Head of caudate nucleus (tissue), 42 donors: ENCODE measurements at regions not wholly inside any gene's neighbourhood (a gene's known extent, or its start where the extent isn't known, plus 50 kb on each side); places are given as distances from the start of the nearest gene placed in this dataset.
"Not testable (repeated sequence)": the region's sequence is repeated elsewhere in the genome, so short reads cannot be mapped to it uniquely, and the experiment has no call there.

Experiments
- DNase-seq, 42 donors: peaks; one replicate each; pipeline versions ENCODE4 v3.0.0 to v3.0.0-alpha.2; 2020 to 2021; ENCODE audit warnings: mixed read lengths in 7 of 42
- intact Hi-C: fragments of 100-400 bp; cut with DNase I; formaldehyde crosslinking; loops from one replicate; pipeline ENCODE4 v1.15.0; 2022

DNA sequence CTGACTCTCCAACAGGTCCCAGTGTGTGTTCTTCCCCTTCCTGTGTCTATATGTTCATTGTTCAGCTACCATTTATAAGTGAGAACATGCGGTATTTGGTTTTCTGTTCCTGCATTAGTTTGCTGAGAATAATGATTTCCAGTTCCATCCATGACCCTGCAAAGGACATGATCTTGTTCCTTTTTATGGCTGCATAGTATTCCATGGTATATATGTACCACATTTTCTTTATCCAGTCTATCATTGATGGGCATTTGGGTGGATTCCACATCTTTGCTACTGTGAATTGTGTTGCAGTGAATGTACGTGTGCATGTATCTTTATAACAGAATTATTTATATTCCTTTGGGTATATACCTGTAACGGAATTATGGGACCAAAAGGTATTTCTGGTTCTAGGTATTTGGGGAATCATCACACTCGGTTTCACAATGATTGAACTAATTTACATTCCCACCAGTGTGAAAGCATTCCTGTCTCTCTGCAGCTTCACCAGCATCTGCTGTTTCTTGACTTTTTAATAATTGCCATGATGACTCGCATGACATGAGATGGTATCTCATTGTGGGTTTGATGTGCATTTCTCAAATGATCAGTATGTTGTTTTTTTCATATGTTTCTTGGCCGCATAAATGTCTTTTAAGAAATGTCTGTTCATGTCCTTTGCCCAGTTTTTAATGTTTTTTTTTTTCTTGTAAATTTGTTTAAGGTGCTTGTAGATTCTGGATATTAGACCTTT lies 60.2 kb downstream of the LSMEM1 start:
- DNase-seq = no peak
- intact Hi-C loops = no loop called here

DNA sequence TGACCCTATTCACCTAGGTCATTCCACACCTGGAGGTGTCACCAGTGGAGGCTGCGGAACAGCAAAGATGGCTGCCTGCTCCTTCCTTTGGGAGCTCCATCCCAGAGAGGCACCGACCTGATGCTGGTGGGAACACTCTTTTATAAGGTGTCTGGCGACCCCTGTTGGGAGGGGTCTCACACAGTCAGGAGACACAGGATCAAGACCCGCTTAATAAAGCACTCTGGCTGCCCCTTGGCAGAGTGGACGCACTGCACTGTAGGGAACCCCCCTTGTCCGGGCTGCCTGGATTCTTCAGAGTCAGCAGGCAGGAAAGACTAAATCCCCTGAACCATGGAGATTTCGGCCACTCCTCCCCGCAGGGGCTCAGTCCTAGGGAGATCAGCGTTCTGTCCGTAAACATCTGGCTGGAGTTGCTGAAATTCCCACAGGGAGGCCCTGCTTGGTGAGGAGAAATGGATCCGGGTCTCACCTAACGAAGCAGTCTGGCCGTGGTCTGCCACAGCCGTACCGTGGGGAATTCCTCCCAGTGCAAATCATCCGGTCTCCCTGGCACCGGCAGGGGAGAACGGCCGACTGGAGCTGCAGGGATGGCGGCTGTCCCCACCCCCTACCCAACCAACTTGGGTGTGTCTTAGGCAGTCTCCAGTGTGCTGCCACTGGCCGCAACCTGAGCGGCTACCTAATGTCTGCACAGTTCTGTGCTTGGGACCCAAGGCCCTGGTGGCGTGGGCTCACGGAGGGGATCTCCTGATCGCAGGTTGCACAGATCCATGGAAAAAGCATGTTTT lies 66.1 kb downstream of the LSMEM1 start:
- DNase-seq = no peak
- intact Hi-C loops = no loop called here

DNA sequence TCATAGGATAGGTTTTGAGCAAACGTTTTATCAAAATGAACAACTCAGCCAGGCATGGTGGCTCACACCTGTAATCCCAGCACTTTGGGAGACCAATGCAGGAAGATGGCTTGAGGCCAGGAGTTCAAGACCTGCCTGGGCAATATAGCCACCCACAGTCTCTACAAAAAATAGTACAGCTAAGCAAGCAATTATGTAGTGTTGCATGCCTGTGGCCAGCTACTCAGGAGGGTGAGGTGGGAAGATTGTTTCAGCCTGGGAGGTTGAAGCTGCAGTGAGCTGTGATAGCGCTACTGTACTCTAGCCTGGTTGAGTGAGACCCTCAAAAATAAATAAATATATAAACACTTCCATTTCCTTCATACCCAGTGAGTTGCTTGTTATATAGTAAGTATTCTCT lies 67.1 kb downstream of the LSMEM1 start:
- intact Hi-C loops = no loop called here
- DNase-seq = no peak

DNA sequence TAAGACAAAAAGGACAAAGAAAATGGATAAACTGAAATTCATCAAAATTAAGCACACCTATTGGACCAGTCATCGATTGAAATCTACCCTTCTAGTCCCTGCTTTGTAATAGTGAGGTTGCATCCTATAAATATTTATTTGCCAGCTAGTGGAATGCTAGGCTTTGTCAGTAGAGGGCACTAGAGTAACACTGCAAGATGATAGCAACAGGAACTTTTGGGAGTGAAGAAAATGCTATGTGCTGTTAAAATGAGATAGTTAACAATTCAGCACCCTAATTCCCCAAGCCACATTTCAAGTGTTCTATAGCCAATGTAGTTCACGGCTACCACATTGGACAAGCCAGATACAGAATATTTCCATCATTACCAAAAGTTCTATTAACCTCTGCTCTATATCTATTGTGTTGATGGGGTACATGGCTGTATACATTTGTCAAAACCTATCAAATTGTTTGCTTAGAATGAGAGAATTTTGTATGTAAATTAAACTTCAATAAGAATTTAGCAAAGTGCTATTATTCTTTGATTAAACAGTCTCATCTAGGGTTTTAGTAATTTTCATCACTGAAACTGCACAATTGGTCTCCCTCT lies 69.8 kb downstream of the LSMEM1 start:
- peak in 4 of 42 donors; percentile 9 to 44 (median 32) for DNase-seq
- intact Hi-C loops = no loop called here

DNA sequence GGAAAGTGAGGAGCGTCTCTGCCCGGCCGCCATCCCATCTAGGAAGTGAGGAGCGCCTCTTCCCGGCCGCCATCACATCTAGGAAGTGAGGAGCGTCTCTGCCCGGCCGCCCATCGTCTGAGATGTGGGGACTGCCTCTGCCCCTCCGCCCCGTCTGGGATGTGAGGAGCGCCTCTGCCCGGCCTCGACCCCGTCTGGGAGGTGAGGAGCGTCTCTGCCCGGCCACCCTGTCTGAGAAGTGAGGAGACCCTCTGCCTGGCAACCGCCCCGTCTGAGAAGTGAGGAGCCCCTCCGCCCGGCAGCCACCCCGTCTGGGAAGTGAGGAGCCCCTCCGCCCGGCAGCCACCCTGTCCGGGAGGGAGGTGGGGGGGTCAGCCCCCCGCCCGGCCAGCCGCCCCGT lies 70.7 kb downstream of the LSMEM1 start:
- DNase-seq, intact Hi-C loops: not testable (repeated sequence)

DNA sequence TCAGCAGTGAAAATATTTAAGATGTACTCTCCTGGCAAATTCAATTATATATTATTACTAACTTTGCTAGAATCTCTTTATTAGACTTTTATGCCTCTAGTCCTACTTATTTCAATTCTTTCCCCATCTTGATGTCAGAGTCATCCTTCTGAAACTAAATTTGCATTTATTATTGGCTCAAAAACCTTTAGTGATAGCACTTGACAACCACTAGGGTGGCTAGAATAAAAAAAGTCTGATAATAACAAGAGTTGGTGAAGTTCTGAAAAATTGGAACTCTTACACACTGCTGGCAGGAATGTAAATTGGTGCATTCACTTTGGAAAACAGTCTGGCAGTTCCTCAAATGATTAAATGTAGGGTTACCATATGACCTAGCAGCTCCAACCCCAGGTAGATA lies 73.8 kb downstream of the LSMEM1 start:
- DNase-seq = no peak
- intact Hi-C loops = no loop called here

DNA sequence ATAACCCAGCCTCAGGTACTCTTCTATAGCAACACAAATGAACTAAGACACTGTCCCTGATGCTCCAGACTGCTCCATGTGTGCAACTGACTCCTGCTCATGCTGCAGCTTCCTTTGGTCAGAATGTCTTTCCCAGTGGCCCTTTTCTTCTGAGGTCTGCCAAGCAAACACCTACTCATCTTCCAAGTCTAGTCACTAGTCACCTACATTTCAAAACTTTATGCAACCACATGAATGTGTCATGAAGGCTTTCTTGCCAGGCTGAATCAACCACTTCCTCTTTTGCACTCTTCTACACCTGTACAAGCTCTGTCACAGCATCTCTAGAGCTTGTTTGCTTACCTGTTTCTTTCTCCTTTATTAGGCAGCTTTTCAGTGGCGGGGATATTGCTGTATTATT lies 75.8 kb downstream of the LSMEM1 start:
- DNase-seq = no peak
- intact Hi-C loops = no loop called here

DNA sequence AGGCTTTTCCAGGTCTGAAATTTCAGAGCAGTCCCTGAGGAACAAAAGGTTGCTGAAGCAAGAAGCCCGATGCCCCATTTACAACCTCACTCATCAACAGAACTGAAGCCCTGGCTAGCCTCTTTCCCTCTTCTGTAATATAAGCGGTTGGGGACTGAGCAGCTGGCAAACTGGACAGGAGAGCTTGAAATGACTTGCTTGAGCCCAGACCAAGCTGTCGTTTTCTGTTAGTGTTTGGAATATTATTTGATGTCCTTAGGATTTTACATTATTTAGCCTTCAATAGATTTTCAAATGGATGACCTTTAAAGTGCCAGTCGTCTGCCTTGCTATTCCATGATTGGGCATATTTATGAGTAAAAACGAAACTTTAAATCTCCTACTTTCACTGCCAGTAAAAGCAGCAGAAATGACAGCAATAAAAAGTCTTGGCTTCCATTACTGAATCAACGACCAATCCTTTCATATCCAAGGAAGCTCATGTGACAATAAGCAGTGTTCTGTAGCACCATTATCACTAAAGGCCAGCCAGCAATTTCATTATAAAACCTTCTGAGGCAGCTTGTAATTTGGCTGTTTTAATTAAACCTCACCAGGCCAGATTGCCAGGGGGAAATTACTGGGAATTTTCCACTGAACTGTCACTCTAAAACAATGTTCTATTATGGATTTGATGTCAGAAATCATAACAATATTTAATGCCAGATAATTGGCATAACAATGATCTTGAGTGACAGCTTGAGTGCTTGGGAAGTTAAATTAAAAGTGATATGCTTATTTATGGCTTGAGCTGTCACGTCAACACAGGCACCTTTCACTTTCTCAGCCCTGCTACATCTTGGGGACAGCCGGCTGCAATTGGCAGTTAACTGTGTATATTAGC lies 85.9 kb downstream of the LSMEM1 start:
- intact Hi-C loops = no loop called here
- peak in 2 of 42 donors; percentile 6 to 22 for DNase-seq

DNA sequence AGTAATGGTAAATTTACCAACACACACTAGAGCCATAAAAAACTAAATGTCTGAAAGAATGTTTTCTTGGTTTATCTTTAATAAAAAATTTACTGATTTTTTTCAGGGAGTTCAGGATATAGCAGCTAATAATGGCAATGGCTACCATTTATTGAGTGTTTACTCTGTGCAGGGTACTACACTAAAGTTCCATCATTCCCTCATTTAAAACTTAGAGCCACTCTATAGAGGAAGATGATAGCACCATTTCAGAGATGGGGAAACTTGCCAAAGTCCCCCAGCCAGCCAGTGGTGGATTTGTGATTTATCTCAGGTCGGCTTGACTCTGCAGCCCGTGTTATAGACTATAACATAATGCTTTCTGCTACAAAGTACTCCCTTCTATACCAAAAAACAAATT lies 86.6 kb downstream of the LSMEM1 start:
- no peak for DNase-seq
- intact Hi-C loops = no loop called here

DNA sequence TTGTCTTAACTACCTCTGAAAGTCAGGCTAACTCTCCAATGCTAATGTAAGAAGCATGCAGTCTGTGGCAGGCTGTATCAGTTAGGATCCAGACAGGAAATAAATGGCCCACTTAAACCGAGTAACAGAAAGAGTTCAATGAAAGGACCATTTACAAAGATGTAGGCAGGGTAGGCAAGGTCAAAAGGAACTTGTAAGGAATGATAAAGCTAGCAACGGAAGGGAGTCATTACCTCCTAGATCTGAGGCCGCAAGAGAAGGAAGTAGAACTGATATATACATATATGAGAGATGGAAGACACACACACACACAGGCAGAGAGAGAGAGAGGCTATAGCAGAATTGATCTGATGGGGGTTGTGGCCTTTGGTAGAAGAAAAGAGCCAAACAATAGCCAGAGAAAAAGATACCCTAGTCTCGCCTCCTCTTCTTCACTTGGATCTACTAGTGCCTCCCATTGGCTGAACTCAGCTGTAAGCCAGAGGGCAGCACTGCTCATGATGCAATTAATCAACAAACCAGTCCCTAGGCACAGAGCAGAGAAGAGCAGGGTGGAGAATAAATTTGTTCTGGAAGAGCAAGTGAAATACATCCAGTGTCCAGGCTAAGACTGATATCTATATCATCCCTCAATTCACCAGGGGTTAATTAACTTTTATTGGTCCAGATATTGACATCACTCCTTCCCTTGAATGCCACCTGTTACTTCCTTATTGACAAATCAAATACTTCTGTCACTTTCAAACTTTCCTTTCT lies 91.2 kb downstream of the LSMEM1 start:
- no peak for DNase-seq
- intact Hi-C loops = no loop called here

DNA sequence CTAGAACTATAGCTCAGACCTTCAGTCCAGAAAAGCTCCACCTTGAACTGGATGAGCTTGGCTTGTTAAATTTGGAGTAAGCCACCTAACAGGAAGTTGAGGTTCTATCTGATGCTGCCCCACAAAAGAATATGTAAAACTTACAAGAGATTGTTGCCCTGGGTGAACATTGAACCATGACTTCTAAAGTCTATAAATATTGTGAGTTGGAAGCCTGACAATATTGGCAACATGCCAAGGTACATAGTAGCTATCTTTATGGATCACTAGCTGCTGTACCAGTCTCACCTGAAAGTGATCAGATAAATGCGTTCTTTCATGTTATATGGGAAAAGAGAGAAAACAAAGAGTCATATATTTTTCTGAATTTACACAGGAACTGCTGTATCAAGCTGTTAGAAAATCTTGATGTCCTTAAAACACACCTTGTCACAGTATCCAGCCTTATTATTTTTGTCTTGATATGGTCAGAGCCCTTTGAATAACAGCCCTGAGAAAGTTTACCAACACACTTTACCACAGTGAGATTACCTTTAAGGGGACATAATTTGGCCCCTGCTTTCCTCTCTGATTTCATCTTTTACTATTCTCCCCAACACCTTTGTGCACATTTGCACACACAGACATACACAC lies 92.0 kb downstream of the LSMEM1 start:
- intact Hi-C loops = no loop called here
- DNase-seq = no peak

DNA sequence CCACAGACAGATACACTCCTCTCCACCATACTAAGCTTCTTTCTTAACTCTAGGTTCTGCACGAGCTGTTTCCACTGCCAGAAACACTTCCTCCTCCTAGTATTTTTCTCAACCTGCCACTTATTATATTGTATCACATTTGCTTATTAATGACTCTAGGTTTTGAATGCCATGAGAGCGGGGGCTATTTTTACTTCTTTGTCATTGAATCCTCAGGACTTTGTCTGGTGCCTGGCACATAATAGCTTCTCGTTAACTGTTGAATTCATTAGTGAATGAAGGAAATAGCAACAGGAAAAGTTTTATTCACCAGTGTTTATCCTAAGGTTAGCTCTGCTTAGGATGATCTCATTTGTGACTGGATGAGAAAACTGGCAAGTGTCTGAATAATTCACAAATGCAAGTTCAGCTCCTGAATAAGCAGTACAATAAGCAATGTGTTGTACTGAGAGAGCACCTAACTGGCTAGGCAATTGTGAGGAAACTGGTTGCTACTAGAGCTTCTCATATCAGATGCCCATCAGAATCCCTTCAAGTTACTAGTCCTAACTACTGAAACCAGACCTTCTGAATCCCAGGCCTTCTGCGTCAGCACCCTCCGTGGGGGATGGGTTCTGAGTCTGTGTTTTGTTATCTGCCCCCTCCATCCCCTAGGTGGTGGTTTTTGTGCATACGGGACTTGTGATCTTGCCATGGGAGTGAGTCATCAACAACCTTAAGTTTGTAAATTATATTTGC lies 92.7 kb downstream of the LSMEM1 start:
- no peak for DNase-seq
- intact Hi-C loops = no loop called here

DNA sequence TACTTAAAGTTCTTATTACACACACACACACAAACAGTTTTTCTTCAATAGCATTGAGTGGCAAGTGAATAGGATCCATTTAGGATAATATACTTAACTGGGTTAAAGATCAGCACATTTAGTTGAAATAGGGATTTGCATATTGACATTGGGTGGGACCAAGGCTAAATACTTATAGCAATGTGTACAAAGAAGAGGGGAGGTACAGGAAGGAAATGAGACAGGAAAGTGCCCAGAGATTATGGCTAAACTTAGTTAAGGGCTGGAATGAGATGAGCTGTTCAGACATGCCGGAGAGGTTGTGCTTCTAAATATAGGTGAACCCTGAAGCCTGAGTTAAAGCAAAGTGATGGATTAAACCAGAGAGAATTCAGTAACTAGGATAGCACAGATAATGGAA lies 95.1 kb downstream of the LSMEM1 start:
- DNase-seq = no peak

DNA sequence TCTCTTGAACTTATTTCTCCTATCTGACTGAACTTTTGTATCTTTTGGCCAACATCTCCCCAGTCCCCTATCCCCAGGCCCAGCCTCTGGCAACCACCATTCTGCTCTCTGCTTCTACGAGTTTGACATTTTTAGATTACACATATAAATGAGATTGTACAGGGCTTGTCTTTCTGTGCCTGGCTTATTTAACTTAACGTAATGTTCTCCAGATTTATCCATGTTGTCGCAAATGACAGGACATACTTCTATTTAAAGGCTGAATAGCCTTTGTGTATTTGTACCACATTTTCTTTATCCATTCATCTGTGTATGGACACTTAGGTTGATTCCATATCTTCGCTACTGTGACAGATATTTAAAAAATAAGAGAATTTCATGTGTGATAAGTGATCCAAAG lies 98.6 kb downstream of the LSMEM1 start:
- DNase-seq = no peak
- intact Hi-C loops = no loop called here

More for the DNA sequence above, 95.1 kb downstream of the LSMEM1 start:
- intact Hi-C loops = no loop called here

DNA sequence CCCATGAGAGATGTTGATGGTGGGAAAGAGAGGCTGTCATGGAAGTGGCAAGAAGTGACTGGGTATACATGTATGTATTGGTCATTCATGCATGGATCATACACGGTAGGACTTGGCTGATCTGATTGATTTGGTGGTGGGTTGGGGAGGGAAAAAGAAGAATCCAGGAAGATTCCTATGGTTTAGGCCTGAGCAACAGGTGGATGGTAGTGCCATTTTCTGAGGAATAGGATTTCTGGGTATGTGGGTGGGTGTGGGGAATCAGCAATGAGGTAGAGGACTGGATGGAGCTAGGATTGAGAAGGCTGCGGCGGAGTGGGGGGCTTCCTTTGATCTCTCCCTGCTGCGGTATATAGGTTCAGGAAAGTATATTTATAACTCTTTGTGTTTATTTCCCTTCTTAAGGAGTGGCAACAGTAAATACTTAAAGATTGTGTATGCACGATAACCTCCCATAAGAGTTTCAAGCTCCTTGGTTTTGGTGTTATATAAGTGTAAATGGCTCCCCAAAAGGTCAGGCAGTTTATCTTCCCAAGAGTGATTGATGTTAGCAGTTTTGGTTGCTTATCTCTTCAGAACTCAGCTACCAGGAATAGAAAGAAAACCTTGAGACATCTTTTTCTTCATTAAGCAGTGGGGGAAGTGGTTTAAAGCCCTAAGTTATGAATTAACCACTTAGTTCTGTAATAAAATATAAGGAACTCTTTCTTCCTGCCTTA lies 100.1 kb downstream of the LSMEM1 start:
- DNase-seq = no peak
- intact Hi-C loops = no loop called here

DNA sequence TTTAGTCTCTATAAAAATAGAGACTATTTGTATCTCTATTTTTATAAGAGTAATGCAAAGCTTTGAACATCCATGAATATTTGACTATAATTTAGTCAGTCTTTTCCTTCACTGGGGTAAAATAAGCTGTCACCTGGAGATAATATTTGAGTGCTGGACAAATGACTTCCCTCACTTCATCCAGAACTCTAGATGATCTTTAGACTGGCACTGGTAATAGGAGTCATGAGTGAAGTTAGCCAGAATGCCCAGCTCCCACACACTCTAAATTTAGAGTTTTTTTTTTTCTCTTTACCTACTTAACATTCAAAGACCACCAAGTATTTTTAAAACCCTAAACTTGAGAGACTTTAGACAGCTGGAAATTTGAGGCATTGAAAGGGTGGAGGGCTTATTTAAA lies 100.7 kb downstream of the LSMEM1 start:
- DNase-seq = no peak
- intact Hi-C loops = no loop called here

DNA sequence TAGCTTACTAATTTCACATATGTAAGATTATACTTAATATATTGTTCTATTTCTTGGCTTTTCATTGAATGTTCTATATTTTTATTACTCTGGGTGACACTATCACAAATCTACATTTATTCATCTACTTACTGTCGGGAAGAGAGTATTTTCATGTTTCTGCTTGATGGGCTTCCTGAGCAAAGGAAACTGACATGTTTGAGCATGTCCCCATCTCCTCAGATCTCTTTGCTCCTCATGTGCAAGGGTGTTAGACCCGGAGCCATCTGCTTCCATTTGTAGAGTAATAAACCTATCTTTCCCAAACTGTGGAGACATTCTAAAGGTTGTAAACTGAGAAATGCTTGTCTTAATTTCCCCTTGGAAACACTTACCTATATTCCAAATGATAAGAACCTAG lies 103.5 kb downstream of the LSMEM1 start:
- no peak for DNase-seq
- intact Hi-C loops = no loop called here
